HEK293 (cell line): ENCODE measurements at regions not wholly inside any gene's neighbourhood (a gene's known extent, or its start where the extent isn't known, plus 50 kb on each side); places are given as distances from the start of the nearest gene placed in this dataset.

Source experiments
- CTCF ChIA-PET: fragments of 350-600 bp; formaldehyde crosslinking; extraction: SDS; loops from one replicate; lab custom pipeline; 2021; ENCODE audit warnings: antibody characterized with exemption; lab: Yijun Ruan, JAX
- POLR2A ChIA-PET: fragments of 300-600 bp; formaldehyde crosslinking; extraction: SDS; loops from one replicate; lab custom pipeline; 2020; ENCODE audit warnings: antibody characterized with exemption, inconsistent platforms; lab: Yijun Ruan, JAX
- H3K27ac ChIP-seq: fragments of 200-500 bp; sonication (Bioruptor generic); 2 replicates; pipeline ENCODE4 v1.5.1; 2014; ENCODE audit warnings: low read depth, low read length, control low read depth, inconsistent platforms; ENCODE audit errors: extremely low read depth
- H3K36me3 ChIP-seq, 2 experiments: fragments of 200-500 bp in 1 of 2; sonication (Bioruptor generic) in 1 of 2; 1 replicate in 1 of 2; 2 replicates in 1 of 2; pipeline ENCODE4 v1.5.1; 2014 to 2017; ENCODE audit warnings: inconsistent platforms in 2 of 2, low read length in 2 of 2; ENCODE audit not compliant: control insufficient read depth in 2 of 2, insufficient read depth in 1 of 2
- H3K4me1 ChIP-seq: fragments of 200-500 bp; sonication (Bioruptor generic); 2 replicates; pipeline ENCODE4 v1.5.1; 2014; ENCODE audit warnings: mild to moderate bottlenecking, low read length, inconsistent platforms; ENCODE audit not compliant: control insufficient read depth, insufficient read depth
- H3K4me3 ChIP-seq: 2 replicates; pipeline ENCODE4 v1.5.1; 2011; ENCODE audit warnings: low read depth, mild to moderate bottlenecking, control low read depth, low read length, moderate library complexity
- H3K9me3 ChIP-seq: fragments of 200-500 bp; sonication (Bioruptor generic); 2 replicates; pipeline ENCODE4 v1.5.1; 2014; ENCODE audit warnings: low read depth, low read length, inconsistent platforms; ENCODE audit not compliant: control insufficient read depth, insufficient read depth
- EGR2 ChIP-seq: fragments of 450-650 bp; formaldehyde crosslinking; IDR thresholded peaks from 2 replicates; pipeline ENCODE4 v1.5.1; 2016; ENCODE audit warnings: low read depth, missing biosample characterization, missing genetic modification characterization
- GLI2 ChIP-seq: fragments of 450-650 bp; formaldehyde crosslinking; IDR thresholded peaks from 2 replicates; pipeline ENCODE4; 2017; ENCODE audit warnings: missing biosample characterization, missing genetic modification characterization, low read depth, borderline replicate concordance
- MEIS1 ChIP-seq: sonication (generic); formaldehyde crosslinking; IDR thresholded peaks from 2 replicates; pipeline ENCODE4 v1.8.1; 2022; ENCODE audit warnings: missing genetic modification reagents, mild to moderate bottlenecking, borderline replicate concordance
- OSR2 ChIP-seq: fragments of 450-650 bp; formaldehyde crosslinking; IDR thresholded peaks from 2 replicates; pipeline ENCODE4 v1.5.1; 2016; ENCODE audit warnings: missing biosample characterization, missing genetic modification characterization
- TCF7L2 ChIP-seq: IDR thresholded peaks from 2 replicates; pipeline ENCODE4 v1.6.1; 2011; ENCODE audit warnings: low read depth, mild to moderate bottlenecking, inconsistent platforms, low read length, moderate library complexity, borderline replicate concordance
- ZBTB21 ChIP-seq: fragments of 450-650 bp; formaldehyde crosslinking; IDR thresholded peaks from 2 replicates; pipeline ENCODE4 v1.5.1; 2017; ENCODE audit warnings: missing biosample characterization, missing genetic modification characterization
- ZIC2 ChIP-seq: fragments of 450-650 bp; formaldehyde crosslinking; IDR thresholded peaks from 2 replicates; pipeline ENCODE4 v1.5.1; 2016; ENCODE audit warnings: missing biosample characterization, missing genetic modification characterization
- ZNF140 ChIP-seq: fragments of 450-650 bp; formaldehyde crosslinking; IDR thresholded peaks from 2 replicates; pipeline ENCODE4 v1.5.1; 2016; ENCODE audit warnings: missing biosample characterization, missing genetic modification characterization
- ZNF239 ChIP-seq: fragments of 450-650 bp; formaldehyde crosslinking; IDR thresholded peaks from 2 replicates; pipeline ENCODE4 v1.5.1; 2016; ENCODE audit warnings: missing biosample characterization, missing genetic modification characterization
- ZNF24 ChIP-seq: fragments of 450-650 bp; formaldehyde crosslinking; IDR thresholded peaks from 2 replicates; pipeline ENCODE4 v1.5.1; 2016; ENCODE audit warnings: missing biosample characterization, missing genetic modification characterization
- ZNF449 ChIP-seq: fragments of 450-650 bp; formaldehyde crosslinking; IDR thresholded peaks from 2 replicates; pipeline ENCODE4 v1.5.1; 2017; ENCODE audit warnings: missing biosample characterization, mild to moderate bottlenecking, missing genetic modification characterization, moderate library complexity
- ZNF518A ChIP-seq: fragments of 450-650 bp; formaldehyde crosslinking; conservative IDR thresholded peaks from 2 replicates; pipeline ENCODE4 v1.5.1; 2016; ENCODE audit warnings: low read depth, missing biosample characterization, missing genetic modification characterization
- ZNF530 ChIP-seq: fragments of 450-650 bp; formaldehyde crosslinking; IDR thresholded peaks from 2 replicates; pipeline ENCODE4 v1.5.1; 2016; ENCODE audit warnings: low read depth, missing biosample characterization, missing genetic modification characterization
- ZNF621 ChIP-seq: fragments of 450-650 bp; formaldehyde crosslinking; IDR thresholded peaks from 2 replicates; pipeline ENCODE4 v1.5.1; 2017; ENCODE audit warnings: missing biosample characterization, missing genetic modification characterization
- ZNF670 ChIP-seq: fragments of 450-650 bp; formaldehyde crosslinking; IDR thresholded peaks from 2 replicates; pipeline ENCODE4 v1.5.1; 2016; ENCODE audit warnings: missing biosample characterization, missing genetic modification characterization, low read depth
- ZNF677 ChIP-seq: fragments of 450-650 bp; IDR thresholded peaks from 2 replicates; pipeline ENCODE4 v1.5.0; 2018; ENCODE audit warnings: missing biosample characterization, mild to moderate bottlenecking, missing genetic modification characterization, moderate library complexity
- ZNF704 ChIP-seq: fragments of 450-650 bp; formaldehyde crosslinking; IDR thresholded peaks from 2 replicates; pipeline ENCODE4 v1.5.1; 2016; ENCODE audit warnings: missing biosample characterization, missing genetic modification characterization
- ZNF707 ChIP-seq: fragments of 450-650 bp; formaldehyde crosslinking; IDR thresholded peaks from 2 replicates; pipeline ENCODE4 v1.5.1; 2016; ENCODE audit warnings: missing biosample characterization, missing genetic modification characterization
- ZNF837 ChIP-seq: fragments of 450-650 bp; formaldehyde crosslinking; IDR thresholded peaks from 2 replicates; pipeline ENCODE4 v1.5.1; 2016; ENCODE audit warnings: missing biosample characterization, missing genetic modification characterization

GRCh38 chr12:91978143-91978542, 167.5 kb downstream of the BTG1 start:
- Histone ChIP-seq H3K27ac (no peak overlapping the region), H3K4me3 (no peak overlapping the region), H3K9me3 (no peaks in the 10 kb centered on the region), H3K36me3 (no peaks in the 10 kb centered on the region), H3K4me1 (no peaks in the 10 kb centered on the region)
- ChIA-PET CTCF (no interaction called here), POLR2A (no interaction called here)
- TF ChIP-seq ZBTB21 (tag by site-specific recombination): no peak
- TF ChIP-seq ZNF449 (tag by site-specific recombination): no peak
- TF ChIP-seq ZNF239 (tag by site-specific recombination): no peak
- no peak for TF ChIP-seq EGR2 (tag by site-specific recombination)
- TF ChIP-seq ZNF670 (tag by site-specific recombination): no peak
- no peak for TF ChIP-seq ZNF837 (tag by site-specific recombination)
- no peak for TF ChIP-seq ZNF140 (tag by site-specific recombination)
- no peak for TF ChIP-seq TCF7L2
- no peak for TF ChIP-seq ZNF24
- no peak for TF ChIP-seq ZNF704
- TF ChIP-seq ZNF677: no peak

- no peaks in the 10 kb centered on the region for H3K9me3 ChIP-seq
- CTCF ChIA-PET: interaction anchor here (0.5 to 0.6 kb wide), 2 partner anchors 161 to 167 kb away, joined by 3 read pairs; no protein-coding TSS in a partner anchor
- POLR2A ChIA-PET: no interaction called here
- TF ChIP-seq GLI2: no peak
- no peak for TF ChIP-seq ZNF140 (tag by site-specific recombination)
- TF ChIP-seq OSR2: no peak
- TF ChIP-seq MEIS1 (CRISPR knock-in tag): no peak
- no peak for TF ChIP-seq ZNF621 (tag by site-specific recombination)
- TF ChIP-seq ZNF530 (tag by site-specific recombination): no peak
- no peak for TF ChIP-seq ZNF518A (tag by site-specific recombination)
- TF ChIP-seq ZIC2 (tag by site-specific recombination): no peak
- TF ChIP-seq ZNF707 (tag by site-specific recombination): no peak
- no peak overlapping the region for H3K4me3 ChIP-seq
- no peak overlapping the region for H3K27ac ChIP-seq
- H3K4me1 ChIP-seq: no peaks in the 10 kb centered on the region
- H3K36me3 ChIP-seq: no peaks in the 10 kb centered on the region
Observed at GRCh38 chr12:91975891-91976290, 169.8 kb downstream of the BTG1 start.
